ENCODE measurements at regions not wholly inside any gene's neighbourhood (a gene's known extent, or its start where the extent isn't known, plus 50 kb on each side); places are given as distances from the start of the nearest gene placed in this dataset.

GRCh38 chr3:86282106-86282787, 708.7 kb downstream of the VGLL3 start:
- no peaks in the 10 kb centered on the region for H3K4me1 ChIP-seq
- intact Hi-C loops (cut with DNase I; ENCODE audit: low total_unique reads) = no loop called here
- 86 to 91% (median 91%) methylated on average over 10 to 30 of the region's 30 CpGs for WGBS, 5 donors

GRCh38 chr3:86269364-86270155, 721.4 kb downstream of the VGLL3 start:
- H3K27ac ChIP-seq = no peak overlapping the region
- intact Hi-C loops (cut with DNase I; ENCODE audit: low total_unique reads) = no loop called here
- H3K27me3 ChIP-seq (replicated peaks in 1 of 7) = no peaks in the 10 kb centered on the region
- H3K4me1 ChIP-seq = no peaks in the 10 kb centered on the region
- no peak for DNase-seq
- H3K9me3 ChIP-seq = no peaks in the 10 kb centered on the region
- no peak for TF ChIP-seq POLR2AphosphoS5 (IDR thresholded peaks at IDR 0.05)
- TF ChIP-seq CTCF (IDR thresholded peaks at IDR 0.05 in 8 of 11, conservative IDR thresholded peaks at IDR 0.05 in 3 of 11) = no peak
- TF ChIP-seq POLR2A (IDR thresholded peaks at IDR 0.05) = no peak
- no peak overlapping the region for H3K4me3 ChIP-seq
- no peaks in the 10 kb centered on the region for H3K36me3 ChIP-seq
- WGBS, 5 donors = 71 to 88% (median 79%) methylated on average over 4 of the region's 4 CpGs

More at GRCh38 chr3:86282106-86282787, 708.7 kb downstream of the VGLL3 start:
- peak; percentile 71 for DNase-seq
- Histone ChIP-seq H3K4me3 (no peak overlapping the region), H3K9me3 (peaks cover 0 to 31% (median 8%) of the 10 kb centered on the region in 8 donors), H3K27ac (no peak overlapping the region), H3K27me3 (replicated peaks in 1 of 7) (no peaks in the 10 kb centered on the region), H3K36me3 (no peaks in the 10 kb centered on the region)
- no peak for TF ChIP-seq POLR2A (IDR thresholded peaks at IDR 0.05)
- TF ChIP-seq POLR2AphosphoS5 (IDR thresholded peaks at IDR 0.05) = no peak
- TF ChIP-seq CTCF (IDR thresholded peaks at IDR 0.05 in 8 of 11, conservative IDR thresholded peaks at IDR 0.05 in 3 of 11) = no peak

- Histone ChIP-seq H3K4me1 (no peaks in the 10 kb centered on the region), H3K36me3 (no peaks in the 10 kb centered on the region), H3K9me3 (peaks cover 0 to 4% (median 0%) of the 10 kb centered on the region in 8 donors), H3K4me3 (no peak overlapping the region), H3K27ac (no peak overlapping the region), H3K27me3 (replicated peaks in 1 of 7) (no peaks in the 10 kb centered on the region)
- intact Hi-C loops (cut with DNase I; ENCODE audit: low total_unique reads) = no loop called here
- no peak for TF ChIP-seq CTCF (IDR thresholded peaks at IDR 0.05 in 8 of 11, conservative IDR thresholded peaks at IDR 0.05 in 3 of 11)
- no peak for TF ChIP-seq POLR2AphosphoS5 (IDR thresholded peaks at IDR 0.05)
- TF ChIP-seq POLR2A (IDR thresholded peaks at IDR 0.05) = no peak
- DNase-seq = no peak
- WGBS, 5 donors = 84 to 89% (median 86%) methylated on average over 1 of the region's 1 CpG
Observed at GRCh38 chr3:86257955-86258641, 732.9 kb downstream of the VGLL3 start.

DNA sequence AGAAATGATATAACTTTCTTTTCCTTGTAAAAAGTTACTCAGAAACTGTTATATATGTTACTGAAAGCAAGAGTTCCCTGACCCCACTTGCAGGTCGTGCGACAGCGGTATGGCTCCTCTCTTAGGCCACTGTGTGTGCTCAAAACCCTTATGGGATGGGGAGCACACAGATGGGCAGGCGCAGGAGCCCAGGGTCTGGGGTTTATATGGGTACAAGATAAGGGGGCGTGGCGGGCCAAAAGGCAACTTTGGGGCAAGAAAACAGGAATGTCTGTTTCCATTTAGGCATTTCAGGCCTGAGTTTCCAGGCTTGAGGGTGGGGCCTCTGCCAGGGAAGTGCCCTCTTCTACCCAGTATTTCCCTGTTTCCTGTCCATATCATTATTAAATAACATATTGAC, 736.5 kb downstream of the VGLL3 start:
- intact Hi-C loops (cut with DNase I; ENCODE audit: low total_unique reads) = no loop called here
- 72 to 96% (median 94%) methylated on average over 6 of the region's 6 CpGs for WGBS, 5 donors

More for the DNA sequence above, 736.5 kb downstream of the VGLL3 start:
- Histone ChIP-seq H3K9me3 (peaks cover 0 to 4% (median 0%) of the 10 kb centered on the region in 8 donors), H3K4me3 (no peak overlapping the region), H3K36me3 (no peaks in the 10 kb centered on the region), H3K27ac (no peak overlapping the region), H3K27me3 (replicated peaks in 1 of 7) (no peaks in the 10 kb centered on the region), H3K4me1 (no peaks in the 10 kb centered on the region)
- peak; percentile 44 for DNase-seq
- TF ChIP-seq POLR2A (IDR thresholded peaks at IDR 0.05) = no peak
- TF ChIP-seq POLR2AphosphoS5 (IDR thresholded peaks at IDR 0.05) = no peak
- no peak for TF ChIP-seq CTCF (IDR thresholded peaks at IDR 0.05 in 8 of 11, conservative IDR thresholded peaks at IDR 0.05 in 3 of 11)
